ENCODE measurements at regions not wholly inside any gene's neighbourhood (a gene's known extent, or its start where the extent isn't known, plus 50 kb on each side); places are given as distances from the start of the nearest gene placed in this dataset.
"Not testable (repeated sequence)": the region's sequence is repeated elsewhere in the genome, so short reads cannot be mapped to it uniquely, and the experiment has no call there.

- DNase-seq, result no peak
These were observed 820.5 kb downstream of the NR2F1-AS1 start for GRCh38 chr5:92760550-92760949.

- DNase-seq, result no peak
These were observed 822.5 kb downstream of the NR2F1-AS1 start for GRCh38 chr5:92758552-92758951.

DNA sequence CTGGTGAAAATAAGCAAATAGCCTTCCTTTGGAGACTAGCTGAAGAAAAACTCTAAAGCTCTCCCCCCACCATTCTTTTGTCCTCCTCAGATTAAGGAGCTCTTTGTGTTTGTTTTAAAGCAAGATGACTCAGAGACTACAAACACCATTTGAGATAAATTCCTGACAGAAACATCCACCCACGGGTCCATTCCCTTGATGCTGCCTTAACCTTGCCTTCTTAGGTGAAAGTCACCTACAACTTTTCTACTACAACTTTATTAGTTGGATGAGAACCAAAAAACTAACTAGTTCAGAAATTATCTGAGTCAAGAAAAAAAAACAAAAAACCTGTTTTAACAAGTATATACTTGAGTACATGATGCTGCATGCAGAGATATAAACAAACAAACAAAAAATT is 831.1 kb downstream of the NR2F1-AS1 start:
- DNase-seq, result peak; percentile 64

GRCh38 chr5:92748072-92748676 is 832.8 kb downstream of the NR2F1-AS1 start:
- no peak for DNase-seq

- peak; percentile 55 for DNase-seq
These were observed 839.1 kb downstream of the NR2F1-AS1 start for GRCh38 chr5:92741906-92742305.

DNA sequence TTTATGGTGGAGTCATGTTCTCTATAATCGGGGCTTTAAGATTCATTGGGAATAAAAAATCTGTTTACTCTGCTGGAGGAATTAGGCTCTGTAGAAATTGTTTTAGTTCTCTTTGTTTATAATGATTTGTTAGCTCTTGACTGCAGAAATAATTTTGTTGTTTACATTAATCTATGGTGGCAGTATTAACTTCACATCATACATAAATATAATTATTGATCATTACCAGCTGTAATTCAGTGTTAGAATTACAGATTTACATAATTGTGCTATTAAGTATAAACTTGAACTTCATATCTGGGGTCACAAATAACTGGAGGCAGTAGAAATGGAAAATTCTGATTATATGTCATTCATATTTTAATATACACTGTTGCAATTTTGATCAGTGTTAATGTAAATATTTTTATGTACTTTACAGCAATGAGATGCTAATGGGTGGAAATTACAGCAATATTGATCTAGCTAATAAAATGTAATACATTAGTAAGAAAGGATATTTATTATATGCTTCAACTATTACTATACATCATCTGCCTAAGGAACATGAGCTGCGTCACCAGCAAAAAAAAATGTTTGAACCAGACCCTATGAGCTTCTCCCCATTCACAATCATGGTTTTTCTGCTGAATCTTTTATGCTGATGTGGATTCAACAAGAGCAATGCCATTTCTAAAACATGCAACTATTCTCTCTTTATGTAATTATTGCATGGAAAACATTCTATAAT is 846.6 kb downstream of the NR2F1-AS1 start:
- DNase-seq, result no peak

DNA sequence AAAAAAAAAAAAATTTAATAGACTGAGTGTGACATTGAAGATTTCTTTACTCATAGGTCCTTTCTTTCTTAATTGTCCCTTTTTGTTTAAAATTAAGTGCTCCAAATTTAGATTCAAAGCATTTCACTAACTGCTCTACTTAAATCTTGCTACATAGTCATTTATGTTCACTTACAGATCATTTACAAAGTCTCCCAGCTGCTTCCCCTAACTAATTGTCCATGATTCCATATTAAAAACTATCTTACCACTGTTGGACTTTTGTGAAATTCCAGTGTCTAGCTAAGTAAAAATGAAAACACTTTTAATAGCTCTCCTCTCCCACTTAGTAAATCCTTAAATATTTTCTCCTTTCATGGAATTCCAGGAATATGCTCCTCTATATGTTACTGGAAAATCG is 850.5 kb downstream of the NR2F1-AS1 start:
- DNase-seq, result no peak

DNA sequence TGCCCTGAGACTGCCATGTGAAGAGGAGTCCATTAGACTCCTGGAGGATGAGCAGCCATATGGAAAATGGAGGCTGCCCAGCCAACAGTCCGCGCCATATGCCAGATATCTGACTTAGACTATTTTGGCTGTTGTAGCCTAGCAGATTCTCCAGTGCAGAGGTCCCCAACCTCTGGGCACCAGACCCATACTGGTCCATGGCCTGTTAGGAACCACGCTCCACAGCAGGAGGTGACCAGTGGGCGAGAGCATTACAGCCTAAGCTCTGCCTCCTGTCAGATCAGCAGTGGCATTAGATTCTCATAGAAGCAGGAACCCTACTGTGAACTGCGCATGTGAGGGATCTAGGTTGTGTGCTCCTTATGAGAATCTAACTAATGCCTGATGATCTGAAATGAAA is 851.9 kb downstream of the NR2F1-AS1 start:
- no peak for DNase-seq

DNA sequence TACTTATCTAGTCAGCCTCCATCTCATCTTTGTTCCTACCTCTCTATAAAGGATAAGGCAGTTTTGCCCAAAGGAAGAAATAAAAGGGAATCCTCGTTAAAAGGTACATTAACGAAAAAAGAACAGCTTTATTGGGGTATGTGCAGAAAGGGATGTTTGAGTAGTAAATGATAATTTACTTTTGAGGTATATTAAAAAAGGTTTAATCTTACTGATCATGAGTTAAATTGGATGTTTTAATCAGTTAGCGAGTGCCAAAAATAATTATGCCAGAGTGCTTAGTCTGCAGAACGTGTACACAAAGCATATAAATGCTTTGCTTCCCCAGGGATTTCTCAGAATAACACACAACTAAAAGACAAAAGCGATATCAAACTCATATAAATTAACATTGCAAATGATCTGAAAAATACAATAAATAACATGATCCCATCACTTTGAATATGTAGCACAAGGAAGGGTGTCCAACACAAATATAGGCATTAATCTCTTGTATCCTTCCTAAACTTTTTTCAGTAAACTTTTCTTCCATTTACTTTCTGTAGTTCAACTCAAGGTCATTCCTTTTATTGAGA is 865.0 kb downstream of the NR2F1-AS1 start:
- no peak for DNase-seq

DNA sequence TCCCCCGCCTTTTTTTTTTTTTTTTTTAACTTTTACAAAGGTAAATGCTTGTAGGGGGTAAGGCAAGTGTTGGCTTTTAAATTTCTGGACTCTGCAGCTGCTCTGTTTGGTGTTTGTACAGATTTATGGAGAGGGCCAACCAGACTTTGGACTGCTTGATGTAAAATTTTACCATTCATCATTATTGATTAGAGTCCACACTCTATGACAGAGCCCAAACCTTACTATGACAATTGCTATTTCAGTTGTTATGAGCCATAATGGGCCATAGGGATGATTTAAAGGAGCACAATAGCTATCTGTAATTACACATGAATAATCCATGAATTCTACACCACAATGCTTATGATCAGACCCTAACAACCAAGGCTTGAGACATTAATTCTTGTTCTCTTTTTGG is 867.2 kb downstream of the NR2F1-AS1 start:
- DNase-seq, result no peak

- no peak for DNase-seq
These were observed 867.7 kb downstream of the NR2F1-AS1 start for GRCh38 chr5:92713335-92713743.

GRCh38 chr5:92711956-92712355 is 869.1 kb downstream of the NR2F1-AS1 start:
- no peak for DNase-seq

DNA sequence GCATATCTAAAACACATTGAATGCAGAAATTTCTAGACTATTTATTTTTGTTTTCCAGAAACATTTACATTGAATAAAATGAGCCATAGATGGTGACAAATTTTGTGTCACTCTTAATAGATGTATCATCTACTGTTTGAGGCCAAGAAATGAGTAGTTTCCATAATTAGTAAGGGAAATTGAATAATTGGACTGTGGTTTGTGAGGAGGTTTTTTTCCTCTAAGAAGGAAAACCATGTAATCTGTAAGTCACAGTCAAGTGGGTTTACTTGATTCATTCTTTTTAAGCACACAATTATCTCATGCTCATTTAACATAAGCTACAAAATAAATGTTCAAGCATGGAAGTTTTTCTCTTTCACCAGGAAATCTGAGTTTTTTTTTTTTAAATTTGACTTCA is 876.4 kb downstream of the NR2F1-AS1 start:
- no peak for DNase-seq

GRCh38 chr5:92703976-92704375 is 877.0 kb downstream of the NR2F1-AS1 start:
- DNase-seq, result no peak

GRCh38 chr5:92695123-92696003 is 885.7 kb downstream of the NR2F1-AS1 start:
- DNase-seq, result no peak

GRCh38 chr5:92694067-92694466 is 887.0 kb downstream of the NR2F1-AS1 start:
- no peak for DNase-seq

DNA sequence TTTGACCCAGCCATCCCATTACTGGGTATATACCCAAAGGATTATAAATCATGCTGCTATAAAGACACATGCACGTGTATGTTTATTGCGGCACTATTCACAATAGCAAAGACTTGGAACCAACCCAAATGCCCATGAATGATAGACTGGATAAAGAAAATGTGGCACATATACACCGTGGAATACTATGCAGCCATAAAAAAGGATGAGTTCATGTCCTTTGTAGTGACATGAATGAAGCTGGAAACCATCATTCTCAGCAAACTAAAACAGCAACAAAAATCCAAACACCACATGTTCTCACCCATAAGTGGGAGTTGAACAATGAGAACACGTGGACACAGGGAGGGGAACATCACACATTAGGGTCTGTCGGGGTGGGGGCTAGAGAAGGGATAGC is 889.1 kb downstream of the NR2F1-AS1 start:
- DNase-seq, result not testable (repeated sequence)

- peak; percentile 53 for DNase-seq
These were observed 892.9 kb downstream of the NR2F1-AS1 start for GRCh38 chr5:92687821-92688722.

DNA sequence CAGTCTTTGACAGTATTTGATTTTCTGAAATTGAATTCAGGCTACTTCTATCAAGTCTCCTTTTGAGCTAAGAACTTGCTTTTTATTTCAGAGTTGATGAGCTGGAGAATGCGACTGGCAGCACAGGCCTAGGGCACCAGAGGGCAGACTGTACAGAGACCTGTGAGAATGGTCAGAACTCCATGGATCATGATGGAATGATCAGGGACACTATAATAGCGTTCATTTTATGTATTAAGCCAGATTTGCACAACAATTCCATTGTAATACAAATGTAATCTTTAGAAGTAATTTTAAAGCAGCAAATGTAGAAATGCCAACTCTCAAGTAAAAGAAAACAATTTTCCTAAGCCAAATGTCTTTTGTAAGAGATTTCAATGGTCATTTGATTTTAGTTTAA is 902.4 kb downstream of the NR2F1-AS1 start:
- peak; percentile 37 for DNase-seq

- no peak for DNase-seq
These were observed 904.5 kb downstream of the NR2F1-AS1 start for GRCh38 chr5:92676215-92677165.

DNA sequence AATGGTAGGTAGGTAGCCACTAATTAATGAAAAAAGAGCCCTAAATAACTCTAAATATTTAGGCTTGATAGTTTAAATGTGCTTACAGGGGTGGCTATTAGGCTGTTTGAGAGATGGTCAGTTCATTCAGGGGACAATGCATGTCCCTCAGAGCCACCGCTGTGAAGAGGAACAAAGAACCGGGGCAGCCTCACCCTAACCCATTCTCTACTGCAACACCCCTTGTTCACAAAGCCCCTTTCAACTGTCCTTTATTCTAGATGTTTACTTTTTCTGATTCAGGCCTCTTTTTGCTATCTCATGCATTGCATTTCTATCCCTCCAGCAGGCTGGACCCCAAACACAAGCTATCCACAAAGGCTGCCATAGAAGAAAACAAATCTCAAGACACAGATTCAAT is 906.7 kb downstream of the NR2F1-AS1 start:
- no peak for DNase-seq

Data from islet precursor cell (in vitro differentiated cells).